Activated CD4-positive, alpha-beta T cell treated with anti-CD3 and anti-CD28 coated beads, Interleukin-2, amount 50 U/mL, for 48 hours (primary cell): ENCODE measurements at regions not wholly inside any gene's neighbourhood (a gene's known extent, or its start where the extent isn't known, plus 50 kb on each side); places are given as distances from the start of the nearest gene placed in this dataset.

Experiments used
- DNase-seq, 2 experiments: peaks; one replicate each; pipeline ENCODE4 v3.0.0-alpha.2; 2020

DNA sequence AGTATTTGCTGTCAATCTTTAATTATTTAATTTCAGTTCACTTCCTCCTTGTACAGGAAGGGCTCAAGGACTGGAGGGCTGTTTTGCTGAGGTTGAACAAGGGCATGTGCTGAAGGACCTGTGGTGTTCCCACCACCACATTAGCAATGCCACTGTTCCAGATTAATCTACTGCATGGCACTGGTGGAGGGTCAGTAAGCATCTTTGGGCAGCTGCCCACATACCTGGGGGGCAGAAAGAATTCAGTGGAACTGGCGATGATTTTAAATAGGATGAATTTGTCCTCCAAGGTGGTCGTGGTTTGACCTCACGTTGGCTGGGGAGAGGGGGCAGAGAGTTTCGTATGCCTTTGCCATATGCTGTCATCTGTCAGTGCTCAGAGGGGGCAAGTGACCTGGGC is 244.8 kb downstream of the TLE3 start:
- no peak for DNase-seq

DNA sequence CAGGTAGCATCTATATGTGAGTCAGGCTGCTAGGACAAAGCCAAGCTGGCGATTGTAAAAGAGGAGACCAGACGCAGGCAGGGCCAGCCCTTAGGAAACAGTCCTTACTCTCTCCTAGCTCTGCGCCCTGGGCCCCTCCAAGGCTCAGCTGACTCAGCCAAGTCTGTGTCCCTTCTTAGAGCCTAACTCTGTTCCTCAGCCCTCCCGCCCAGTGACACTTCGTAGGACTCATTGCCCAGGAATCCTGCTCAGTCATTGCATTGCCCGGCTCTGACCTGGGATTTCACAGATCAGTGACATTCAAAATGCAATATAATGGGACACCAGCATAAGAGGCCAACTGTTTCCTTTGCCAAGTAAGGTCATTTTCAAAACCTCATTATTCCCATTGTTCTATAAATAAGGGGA is 244.2 kb downstream of the TLE3 start:
- no peak for DNase-seq

DNA sequence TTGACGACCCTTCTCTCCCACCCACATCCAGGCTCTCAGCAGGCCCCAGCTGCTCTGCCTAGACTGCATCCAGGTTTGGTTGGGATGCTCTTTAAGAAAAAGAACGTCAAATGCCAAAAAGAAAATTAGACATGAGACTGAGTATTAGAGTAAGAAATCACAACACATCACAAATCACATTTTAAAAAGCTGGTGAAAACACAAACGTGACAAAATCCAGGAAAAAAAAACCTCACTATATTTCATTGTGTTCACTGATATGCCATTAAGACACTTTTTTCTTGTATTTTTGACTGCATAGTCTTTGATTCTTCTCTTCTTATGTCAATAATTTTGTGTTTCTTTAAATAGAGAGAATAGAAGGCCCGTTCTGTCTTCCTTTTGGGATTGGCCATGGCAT is 243.7 kb downstream of the TLE3 start:
- DNase-seq: no peak

DNA sequence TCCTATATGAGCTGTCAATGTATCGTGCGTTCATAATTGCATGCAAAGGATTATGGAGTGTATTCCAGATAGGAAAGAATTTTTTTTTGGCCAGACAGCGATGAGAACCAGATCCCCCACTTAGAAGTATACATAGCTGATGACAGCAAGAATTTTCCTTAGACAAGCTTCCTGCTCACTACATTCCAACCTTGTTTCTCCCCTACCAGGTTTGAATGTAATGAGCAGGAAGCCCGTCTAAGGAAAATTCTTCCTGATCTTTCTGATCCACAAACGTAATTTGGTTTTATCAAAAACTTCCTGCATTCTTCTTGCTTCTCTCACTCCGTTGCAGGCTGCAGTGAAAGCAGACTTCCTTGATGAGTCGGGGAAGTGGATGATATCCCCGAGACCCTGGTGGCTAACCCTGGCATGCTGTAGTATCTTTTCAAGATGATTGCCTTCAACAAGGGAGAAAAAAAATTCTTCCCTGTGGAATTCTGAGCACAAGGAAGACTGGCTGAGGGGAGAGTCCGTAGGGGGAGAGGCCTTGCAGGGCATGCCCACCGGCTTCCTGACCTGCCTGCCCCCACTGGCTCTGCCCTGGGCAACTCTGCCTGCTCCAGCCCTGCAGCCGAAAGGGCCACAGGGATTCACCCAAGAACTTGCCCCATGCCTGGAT is 243.1 kb downstream of the TLE3 start:
- no peak for DNase-seq

DNA sequence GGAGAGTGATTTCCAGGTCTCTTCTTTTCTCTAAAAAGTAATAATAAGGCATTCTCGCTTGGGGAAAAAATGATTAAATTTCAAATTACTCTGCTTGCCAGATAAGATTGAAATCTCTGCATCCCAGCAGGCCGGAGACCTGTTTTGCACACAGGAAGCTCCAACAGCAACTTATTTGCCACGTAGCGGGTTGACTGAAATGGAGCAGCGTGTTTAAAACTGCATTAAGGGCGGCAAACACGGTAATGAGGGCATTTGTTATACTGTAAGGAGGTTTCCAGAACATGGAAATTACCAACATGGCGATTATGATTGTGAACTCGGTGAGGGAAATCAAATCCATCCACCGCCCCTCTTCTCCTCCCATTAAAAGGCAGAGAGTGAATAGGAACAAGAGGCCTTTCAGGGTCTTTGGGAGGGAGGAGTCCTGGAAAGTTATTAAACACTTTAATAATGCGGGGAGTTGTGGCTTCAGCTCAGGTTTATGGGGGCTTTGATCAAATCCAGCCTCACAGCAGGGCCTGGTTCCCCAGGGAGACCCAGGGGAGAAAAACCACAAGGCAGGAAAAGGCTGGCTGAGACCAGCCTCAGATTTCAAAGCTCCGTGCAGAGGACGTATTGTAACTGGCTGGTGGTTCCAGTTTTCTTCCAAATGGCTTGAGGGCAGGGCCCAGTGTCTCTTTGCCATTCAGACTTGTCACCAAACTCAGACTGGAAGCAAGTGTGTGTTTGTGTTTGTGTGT is 242.3 kb downstream of the TLE3 start:
- no peak for DNase-seq

DNA sequence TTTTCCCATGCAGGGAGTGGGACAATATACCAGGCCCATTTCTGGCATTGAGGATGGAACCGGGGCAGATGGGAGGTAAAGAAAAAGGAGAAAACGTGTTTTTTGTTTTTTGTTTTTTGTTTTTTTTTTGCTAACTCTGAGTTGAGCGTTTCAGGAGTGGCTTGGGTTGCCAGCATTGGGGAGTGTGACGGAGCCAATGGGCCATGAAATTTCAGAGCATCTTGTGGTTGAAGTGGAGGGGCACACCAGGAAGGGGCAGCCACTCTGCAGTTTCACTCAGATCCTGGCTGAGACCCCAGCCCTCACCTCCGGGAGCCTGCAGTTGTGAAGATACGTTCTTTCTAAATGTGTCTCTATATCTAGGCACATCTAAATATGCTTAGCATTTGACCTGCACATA is 240.5 kb downstream of the TLE3 start:
- DNase-seq: no peak

DNA sequence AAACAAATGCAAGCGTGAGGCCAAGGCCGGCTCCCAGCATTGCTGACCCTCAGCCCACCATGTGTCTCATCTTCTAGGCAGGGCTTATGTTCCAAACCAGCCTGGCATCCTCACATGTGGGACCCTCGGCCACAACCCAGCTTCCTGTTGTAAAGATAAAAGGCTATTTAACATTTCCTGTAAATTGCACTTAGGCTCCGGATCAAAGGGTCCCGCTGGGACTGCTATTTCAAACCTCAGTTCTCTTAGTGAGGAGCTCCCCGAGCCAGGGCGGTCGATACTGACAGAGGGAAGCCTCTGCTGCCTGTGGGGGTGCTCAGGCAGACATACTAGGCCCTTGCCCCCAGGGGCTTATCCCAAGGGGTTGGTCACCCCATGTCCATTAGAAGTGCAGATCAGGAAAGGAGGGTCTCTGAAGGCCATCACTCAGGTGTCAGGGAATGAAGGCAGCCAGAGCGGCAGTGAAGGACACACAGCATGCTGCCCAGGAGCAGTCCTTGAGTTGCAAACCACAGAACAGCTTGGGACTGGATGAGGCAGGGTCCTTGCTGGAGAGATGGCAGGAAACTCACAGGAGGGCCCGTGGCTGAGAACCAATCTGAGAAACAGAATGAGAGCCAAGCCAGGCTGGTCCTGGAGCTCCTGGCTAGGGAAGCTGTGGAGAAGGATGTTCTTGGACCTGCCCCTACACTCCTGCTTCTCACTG is 239.9 kb downstream of the TLE3 start:
- DNase-seq: no peak

DNA sequence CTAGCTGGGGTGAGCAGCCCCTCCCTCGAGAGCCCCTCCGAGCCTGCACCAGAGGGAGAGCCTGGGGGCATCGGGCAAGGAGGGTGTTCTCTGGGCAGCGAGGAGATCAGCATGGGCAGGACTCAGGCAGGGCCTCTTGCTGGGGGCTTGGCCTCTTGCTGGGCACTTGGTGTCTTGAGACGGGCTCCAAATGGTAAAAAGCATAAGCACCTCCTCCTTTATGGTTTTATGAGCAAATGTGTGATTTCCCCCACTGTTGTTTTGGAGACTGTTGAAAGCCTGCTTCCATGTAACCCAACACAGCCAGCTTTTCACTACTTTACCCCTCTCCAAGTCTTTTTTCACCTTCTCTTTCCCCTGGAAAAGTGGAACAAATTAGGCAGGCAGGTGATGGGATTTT is 239.3 kb downstream of the TLE3 start:
- no peak for DNase-seq

DNA sequence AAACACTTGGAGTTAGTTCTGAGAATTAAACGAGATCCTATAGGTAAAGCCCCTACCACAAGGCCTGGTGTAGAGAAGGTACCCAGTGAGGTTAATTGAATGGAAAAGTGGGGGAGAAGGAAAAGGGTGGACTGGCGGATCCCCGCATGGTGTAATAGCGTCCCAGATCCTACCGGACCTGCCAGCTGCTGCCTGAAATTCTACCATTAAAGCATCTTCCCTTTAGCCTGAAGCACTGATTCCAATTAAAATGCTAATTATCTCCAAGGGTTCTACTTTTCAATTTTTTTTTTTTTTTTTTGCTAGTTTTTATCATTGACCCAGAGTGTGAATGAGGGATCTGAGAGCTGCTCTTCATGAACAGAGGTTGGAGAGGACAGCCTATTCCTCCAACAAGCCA is 237.9 kb downstream of the TLE3 start:
- no peak for DNase-seq

DNA sequence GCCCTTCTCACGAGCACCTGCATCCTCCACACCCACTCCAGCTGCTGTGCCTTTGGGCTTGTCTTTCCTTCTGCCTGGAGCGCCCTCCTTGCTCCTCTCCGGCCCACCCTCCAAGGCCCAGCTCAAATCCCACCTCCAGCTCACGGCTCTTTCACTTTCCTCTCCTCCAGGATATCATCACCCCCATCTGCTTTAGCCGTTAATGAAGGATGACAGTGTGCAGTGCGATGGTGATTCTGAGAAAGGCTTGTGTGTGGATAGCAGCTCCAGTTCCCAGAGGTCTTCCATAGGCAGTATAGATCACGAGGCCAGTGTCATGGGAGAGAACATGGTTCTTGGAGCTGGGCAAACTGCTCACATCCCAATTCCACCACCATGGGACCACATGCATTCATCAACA is 237.4 kb downstream of the TLE3 start:
- DNase-seq: no peak

DNA sequence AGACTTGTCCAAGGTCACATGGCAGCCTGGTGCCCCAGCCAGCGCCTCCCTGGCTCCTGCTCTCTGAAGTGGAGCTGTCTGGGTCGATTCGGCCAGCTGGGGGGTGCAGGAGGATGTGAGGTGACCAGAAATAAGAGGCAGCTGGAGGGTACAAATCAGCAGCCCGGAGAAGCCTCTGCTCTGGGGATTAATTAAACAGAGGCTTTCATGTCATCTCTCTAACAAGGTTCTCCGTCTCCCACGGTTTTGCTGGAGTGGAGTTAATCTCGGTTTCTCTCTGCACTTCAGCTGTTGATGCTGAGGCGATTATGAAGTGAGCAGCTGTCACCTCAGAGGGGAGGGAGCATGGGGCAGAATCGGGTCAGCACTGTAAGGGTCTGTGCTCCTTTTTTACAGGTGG is 236.8 kb downstream of the TLE3 start:
- no peak for DNase-seq

DNA sequence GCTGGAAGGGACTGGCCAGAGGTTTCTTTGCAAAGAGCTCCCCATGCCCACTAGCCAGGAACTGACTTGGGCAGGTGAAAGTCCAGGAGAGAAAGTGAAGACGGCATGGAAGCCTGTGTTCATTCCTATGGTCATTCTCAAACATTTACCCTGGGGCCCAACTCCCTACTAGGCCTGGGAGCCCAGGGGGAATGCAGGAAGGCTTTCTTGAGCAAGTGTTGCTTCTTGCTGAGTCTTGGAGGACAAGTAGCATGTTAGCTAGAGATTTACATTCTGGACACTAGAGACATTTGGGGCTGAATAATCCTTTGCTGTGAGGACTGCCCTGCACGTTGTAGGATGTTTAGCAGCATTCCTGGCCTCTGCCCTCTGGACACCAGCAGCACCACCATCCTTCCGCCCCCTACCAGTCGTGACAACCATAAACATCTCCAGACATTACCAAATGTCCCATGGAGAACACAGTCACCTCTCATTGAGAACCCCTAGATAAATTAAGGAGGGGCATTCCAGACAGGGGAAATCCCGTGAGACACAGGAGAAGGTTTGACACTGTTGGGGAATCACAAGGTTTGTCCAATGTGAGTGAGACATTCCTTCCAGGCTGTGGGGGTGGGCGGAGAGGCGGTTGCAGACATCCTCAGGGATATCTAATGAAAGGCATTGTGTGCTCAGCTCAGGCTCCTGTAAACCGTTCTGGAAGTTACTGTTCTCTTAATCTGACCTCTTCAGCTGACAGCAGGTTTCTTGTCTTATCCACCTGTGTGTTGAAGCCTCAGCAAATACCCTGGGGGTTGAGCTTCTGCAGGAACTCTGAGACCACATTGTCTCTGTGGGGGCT is 236.2 kb downstream of the TLE3 start:
- DNase-seq: no peak

DNA sequence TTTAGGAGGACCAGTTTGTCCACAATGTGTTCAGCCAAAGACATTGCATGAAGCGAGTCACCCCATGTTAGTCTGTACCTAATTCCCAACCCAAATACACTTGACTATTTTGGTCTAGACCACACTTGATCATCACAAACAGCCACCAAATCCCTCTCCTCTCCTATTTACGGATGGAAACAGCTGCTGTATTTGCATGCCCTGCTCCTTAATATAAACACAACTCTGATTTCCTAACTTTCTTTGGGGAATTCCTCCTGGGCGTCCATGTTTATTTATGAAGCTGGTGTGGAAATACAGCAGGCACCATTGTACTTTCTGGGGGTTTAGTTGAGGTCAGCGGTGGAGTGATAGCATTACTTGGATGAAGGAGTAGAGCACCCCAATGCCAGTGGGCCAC is 235.2 kb downstream of the TLE3 start:
- no peak for DNase-seq

DNA sequence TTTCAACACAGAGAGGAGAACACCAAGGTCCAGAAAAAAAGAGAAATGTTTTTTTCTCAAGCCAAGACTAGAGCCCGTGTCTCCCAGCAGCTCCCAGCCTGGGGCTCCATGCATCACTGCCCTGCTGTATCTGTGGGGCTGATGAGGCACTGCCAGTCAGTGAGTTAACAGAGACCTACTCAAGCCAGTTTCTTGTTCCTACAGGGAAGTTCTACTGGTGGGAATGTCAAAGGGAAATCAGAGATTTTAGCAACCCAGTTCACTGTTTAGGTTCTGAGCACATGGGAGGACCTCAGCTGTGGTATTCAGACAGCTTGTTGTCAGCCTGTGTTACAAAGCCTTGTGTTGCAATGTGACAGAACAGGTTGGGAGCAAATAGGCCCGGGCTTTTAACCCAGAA is 234.3 kb downstream of the TLE3 start:
- no peak for DNase-seq

DNA sequence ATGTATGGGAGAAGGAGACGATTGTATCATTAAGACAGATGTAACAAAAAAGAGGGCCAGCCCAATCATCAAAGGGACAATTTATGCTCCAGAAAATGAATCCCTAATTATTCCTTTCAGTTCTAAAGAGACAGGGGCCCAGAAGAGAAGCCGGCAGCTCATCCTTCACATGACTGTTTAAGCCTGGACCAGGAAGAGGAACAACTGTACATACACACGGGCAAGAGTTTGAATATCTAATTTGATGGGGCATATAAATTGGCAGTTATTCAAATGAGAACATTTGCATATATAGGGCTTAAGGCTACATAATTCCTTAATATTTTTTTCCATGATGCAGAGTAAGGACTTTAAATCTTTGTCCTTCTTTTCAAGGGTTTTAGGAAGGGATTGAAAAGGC is 232.3 kb downstream of the TLE3 start:
- no peak for DNase-seq

DNA sequence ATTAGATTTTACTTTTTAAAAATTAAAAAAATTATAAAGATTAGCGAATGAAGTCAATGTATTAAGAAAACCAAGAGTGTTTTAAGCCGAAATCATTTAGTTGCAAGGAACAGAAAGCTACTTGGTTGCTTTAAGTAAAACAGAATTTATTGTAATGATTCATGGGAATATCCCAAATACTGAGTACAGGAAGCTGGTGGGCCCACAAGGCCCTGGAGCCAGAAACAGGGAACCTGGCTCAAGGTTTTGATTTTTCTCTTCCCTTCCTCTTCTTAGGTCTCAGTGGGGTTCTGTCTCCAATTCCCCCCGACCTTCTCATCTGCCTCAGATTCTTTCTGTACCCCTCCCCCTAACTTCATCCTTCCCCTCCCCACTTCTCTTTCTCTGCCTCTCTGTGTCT is 229.0 kb downstream of the TLE3 start:
- DNase-seq: no peak

DNA sequence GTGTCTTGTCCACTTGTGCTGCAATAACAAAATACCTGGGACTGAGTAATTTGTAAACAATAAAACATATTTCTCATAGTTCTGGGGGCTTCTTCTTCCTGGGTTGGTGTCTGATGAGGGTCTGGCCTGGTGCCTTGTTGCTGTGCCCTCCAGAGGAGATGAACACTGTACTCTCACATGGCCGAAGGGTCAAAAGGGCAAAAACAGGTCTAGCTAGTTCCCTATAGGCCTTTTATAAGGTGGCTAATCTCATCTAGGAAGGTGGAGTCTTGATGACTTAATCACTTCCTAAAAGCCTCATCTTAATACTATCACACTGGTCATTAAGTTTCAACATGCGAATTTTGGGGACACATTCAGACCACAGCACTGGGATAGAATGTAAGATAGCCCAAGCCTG is 228.4 kb downstream of the TLE3 start:
- DNase-seq: no peak

DNA sequence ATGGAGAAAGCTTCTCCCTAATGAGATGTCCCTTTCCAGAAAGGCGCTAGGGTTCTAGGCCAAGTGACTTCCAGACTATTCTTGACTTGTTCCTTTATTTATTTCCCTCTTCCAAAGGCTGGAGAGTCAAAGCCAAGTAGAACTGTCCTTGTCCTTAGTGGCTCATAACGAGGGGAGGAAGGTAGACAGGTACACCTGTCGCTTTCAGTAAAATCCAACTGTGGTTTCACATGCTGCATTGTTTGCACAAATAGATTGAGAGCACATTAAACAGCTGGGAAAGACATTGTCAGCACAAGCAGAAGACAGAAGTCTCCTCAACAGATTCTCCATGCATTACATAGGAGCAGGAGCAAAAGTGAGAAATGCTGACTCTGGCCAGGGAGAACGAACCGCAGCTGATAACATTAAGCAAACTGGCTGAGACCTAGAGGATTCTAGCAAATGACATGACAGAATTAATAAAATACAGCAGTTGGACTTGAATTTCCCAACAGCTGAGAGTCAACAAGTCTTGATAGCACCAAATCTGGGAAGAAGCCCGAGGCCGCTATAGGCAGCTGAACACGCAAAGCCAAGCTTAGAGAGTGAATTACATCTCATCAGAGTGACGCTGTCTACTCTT is 227.7 kb downstream of the TLE3 start:
- DNase-seq: no peak

DNA sequence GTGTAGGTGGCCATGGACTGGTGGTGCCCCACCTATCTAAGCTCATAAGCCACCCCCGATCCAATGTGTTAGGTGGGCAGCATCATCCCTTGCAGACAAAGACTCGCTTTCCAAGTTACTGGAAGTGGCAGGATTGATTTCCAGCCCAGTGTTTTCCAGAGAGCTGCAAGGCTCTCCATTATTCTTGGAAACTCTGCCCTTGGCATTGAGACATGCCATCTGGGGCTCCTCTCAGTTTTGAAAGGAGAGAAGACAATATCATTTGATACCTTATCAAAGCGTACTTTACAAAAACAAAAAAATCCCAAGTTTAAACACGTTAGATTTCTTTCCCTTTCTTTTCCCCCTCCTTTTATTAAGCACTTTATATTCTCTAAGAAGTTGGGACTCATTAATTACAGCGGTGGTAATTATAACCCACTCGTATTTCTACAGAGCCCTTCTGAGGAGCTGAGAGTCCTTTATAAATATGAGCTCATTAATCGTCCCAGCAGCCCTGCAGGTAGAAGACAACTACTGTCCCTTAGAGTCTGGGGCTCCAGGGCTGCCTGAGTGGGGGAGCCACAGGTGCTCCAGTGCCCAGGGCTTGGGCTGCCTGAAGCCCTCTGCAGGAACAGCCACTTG is 226.1 kb downstream of the TLE3 start:
- DNase-seq: no peak

DNA sequence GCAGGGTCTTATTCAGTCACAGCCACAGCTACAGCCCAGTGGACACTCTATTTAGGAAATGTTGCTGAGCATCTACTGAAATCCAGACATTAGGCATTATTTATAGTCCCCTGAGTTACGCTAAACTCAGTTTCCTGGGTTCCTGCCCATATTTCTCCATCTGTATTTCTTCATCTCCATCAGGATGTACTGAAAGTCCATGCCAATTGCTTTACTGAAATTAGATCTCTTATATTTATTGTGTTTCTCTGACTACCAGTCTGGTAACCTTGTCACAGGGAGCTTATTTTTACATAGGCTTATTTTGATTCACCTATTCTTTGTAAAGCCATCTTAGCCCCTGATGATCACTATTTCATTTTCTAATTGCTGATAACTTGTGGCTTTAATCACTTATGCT is 223.9 kb downstream of the TLE3 start:
- DNase-seq: no peak

DNA sequence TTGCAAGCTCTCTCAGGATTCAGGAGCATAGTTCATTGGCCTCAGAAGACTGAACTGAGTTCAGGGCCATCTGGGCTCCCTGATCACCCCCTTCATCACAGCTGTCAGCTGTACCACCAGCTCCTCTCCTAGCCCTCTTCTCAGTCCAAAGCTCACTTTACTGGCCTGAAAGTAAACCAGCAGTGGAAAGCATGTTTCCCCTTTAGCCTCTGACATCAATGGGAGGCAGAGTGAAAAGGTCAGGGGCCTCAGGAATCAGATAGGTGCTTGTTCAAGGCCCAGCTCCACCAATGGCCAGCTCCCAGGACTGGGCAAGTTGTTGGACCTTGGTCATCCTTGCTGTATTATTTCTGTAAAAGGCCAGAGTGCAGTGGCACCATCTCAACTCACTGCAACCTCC is 223.4 kb downstream of the TLE3 start:
- DNase-seq: no peak
